ENCODE measurements at regions not wholly inside any gene's neighbourhood (a gene's known extent, or its start where the extent isn't known, plus 50 kb on each side); places are given as distances from the start of the nearest gene placed in this dataset.

GRCh38 chr4:32003548-32003947 is 1283.4 kb downstream of the PCDH7 start:
- DNase-seq (ENCODE audit: low spot score in 2 of 2) (no peak), ATAC-seq (replicated peaks; ENCODE audit: extremely low read depth, poor library complexity, severe bottlenecking) (no peak)
- Mint-ChIP-seq H3K9me3 (peaks cover 25% of the 10 kb centered on the region), H3K4me1 (no peaks in the 10 kb centered on the region), H3K4me3 (no peak overlapping the region), H3K36me3 (ENCODE audit: insufficient read depth) (no peaks in the 10 kb centered on the region), H3K27ac (ENCODE audit: low read depth) (no peak overlapping the region), H3K27me3 (no peaks in the 10 kb centered on the region)

- ATAC-seq (replicated peaks; ENCODE audit: extremely low read depth, poor library complexity, severe bottlenecking) = no peak
- Mint-ChIP-seq H3K27me3 (no peaks in the 10 kb centered on the region), H3K27ac (ENCODE audit: low read depth) (no peak overlapping the region), H3K36me3 (ENCODE audit: insufficient read depth) (no peaks in the 10 kb centered on the region), H3K4me1 (no peaks in the 10 kb centered on the region), H3K4me3 (no peak overlapping the region), H3K9me3 (peaks cover 31% of the 10 kb centered on the region)
- DNase-seq (ENCODE audit: low spot score in 2 of 2) = no peak
These were observed 1290.1 kb downstream of the PCDH7 start for GRCh38 chr4:32010221-32010620.

DNA sequence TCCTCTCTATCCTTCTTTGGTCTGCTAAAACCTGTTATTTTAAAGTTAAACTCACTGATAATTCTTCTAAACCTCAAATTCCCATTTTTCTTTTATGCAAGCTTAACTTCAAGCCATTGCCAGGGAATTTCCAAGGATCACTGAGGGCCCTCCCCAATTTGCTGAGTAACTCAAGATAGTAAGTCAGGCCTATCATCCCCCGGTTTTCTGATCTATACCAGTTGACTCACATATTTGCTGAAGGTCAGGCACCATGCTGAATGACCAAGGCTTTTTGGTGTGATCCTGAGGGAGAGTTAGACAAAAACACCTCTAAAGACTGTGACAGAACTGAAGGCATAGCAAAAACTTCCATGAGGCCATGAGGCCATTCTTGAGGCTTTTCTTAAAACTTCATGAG is 1301.9 kb downstream of the PCDH7 start:
- no peak overlapping the region for H3K27ac Mint-ChIP-seq (ENCODE audit: low read depth)
- no peaks in the 10 kb centered on the region for H3K27me3 Mint-ChIP-seq
- H3K9me3 Mint-ChIP-seq = peaks cover 23% of the 10 kb centered on the region
- H3K4me3 Mint-ChIP-seq = no peak overlapping the region
- no peaks in the 10 kb centered on the region for H3K4me1 Mint-ChIP-seq
- H3K36me3 Mint-ChIP-seq (ENCODE audit: insufficient read depth) = no peaks in the 10 kb centered on the region
- DNase-seq (ENCODE audit: low spot score in 2 of 2) (no peak), ATAC-seq (replicated peaks; ENCODE audit: extremely low read depth, poor library complexity, severe bottlenecking) (no peak)

- DNase-seq (ENCODE audit: low spot score in 2 of 2) (no peak), ATAC-seq (replicated peaks; ENCODE audit: extremely low read depth, poor library complexity, severe bottlenecking) (no peak)
- Mint-ChIP-seq H3K4me1 (no peaks in the 10 kb centered on the region), H3K27ac (ENCODE audit: low read depth) (no peak overlapping the region), H3K36me3 (ENCODE audit: insufficient read depth) (peaks cover 2% of the 10 kb centered on the region), H3K4me3 (no peak overlapping the region), H3K27me3 (no peaks in the 10 kb centered on the region), H3K9me3 (peaks cover 28% of the 10 kb centered on the region)
These were observed 1305.8 kb downstream of the PCDH7 start for GRCh38 chr4:32025851-32026459.

DNA sequence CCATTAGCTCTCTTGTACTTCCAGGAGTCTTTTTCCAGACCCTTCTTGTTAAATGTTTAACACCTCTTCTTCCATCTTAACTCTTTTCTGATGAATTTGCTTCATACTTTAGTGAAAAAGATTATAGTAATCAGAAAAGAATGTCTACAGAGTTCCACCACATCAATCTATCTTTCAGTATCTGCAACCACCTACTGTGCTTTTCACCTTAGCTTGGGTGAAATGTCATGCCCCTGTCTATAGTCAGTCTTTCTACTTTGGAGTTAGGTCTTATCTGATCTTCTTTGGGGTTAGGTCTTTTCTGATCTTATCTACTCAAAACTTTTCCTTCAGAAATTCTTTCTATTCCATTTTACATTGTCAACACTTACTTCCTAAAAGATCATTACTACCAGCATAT is 1310.2 kb downstream of the PCDH7 start:
- peaks cover 2% of the 10 kb centered on the region for H3K36me3 Mint-ChIP-seq (ENCODE audit: insufficient read depth)
- H3K27ac Mint-ChIP-seq (ENCODE audit: low read depth) = no peak overlapping the region
- no peaks in the 10 kb centered on the region for H3K27me3 Mint-ChIP-seq
- no peak overlapping the region for H3K4me3 Mint-ChIP-seq
- no peaks in the 10 kb centered on the region for H3K4me1 Mint-ChIP-seq
- DNase-seq (ENCODE audit: low spot score in 2 of 2) (no peak), ATAC-seq (replicated peaks; ENCODE audit: extremely low read depth, poor library complexity, severe bottlenecking) (no peak)
- H3K9me3 Mint-ChIP-seq = peaks cover 18% of the 10 kb centered on the region

DNA sequence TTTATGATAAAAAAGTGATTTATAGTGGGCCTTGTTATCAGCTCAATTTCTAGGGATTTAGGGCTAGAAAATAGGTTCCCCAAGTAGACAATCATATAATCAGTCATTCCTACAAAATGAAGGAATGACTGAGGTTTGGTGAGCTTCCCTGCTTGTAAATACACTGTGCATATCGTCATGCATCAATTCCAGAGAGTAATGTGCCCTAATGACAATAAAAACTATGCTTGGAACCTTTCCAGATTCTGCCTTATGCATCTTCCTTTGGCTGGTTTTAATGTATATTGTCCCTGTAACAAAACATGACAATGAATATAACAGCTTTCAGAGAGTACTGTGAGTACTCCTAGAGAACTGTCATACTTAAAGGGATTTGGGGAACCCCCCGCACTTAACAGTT is 1310.9 kb downstream of the PCDH7 start:
- peaks cover 2% of the 10 kb centered on the region for H3K36me3 Mint-ChIP-seq (ENCODE audit: insufficient read depth)

GRCh38 chr4:32032136-32032672 is 1312.0 kb downstream of the PCDH7 start:
- Mint-ChIP-seq H3K27ac (ENCODE audit: low read depth) (no peak overlapping the region), H3K4me3 (no peak overlapping the region), H3K4me1 (no peaks in the 10 kb centered on the region), H3K36me3 (ENCODE audit: insufficient read depth) (peaks cover 2% of the 10 kb centered on the region), H3K9me3 (peaks cover 22% of the 10 kb centered on the region), H3K27me3 (no peaks in the 10 kb centered on the region)
- no peak for DNase-seq (ENCODE audit: low spot score in 2 of 2)
- ATAC-seq (replicated peaks; ENCODE audit: extremely low read depth, poor library complexity, severe bottlenecking) = no peak

More for the DNA sequence above, 1310.9 kb downstream of the PCDH7 start:
- H3K4me3 Mint-ChIP-seq = no peak overlapping the region
- no peak overlapping the region for H3K27ac Mint-ChIP-seq (ENCODE audit: low read depth)
- no peaks in the 10 kb centered on the region for H3K4me1 Mint-ChIP-seq
- H3K9me3 Mint-ChIP-seq = peaks cover 14% of the 10 kb centered on the region
- DNase-seq (ENCODE audit: low spot score in 2 of 2) (no peak), ATAC-seq (replicated peaks; ENCODE audit: extremely low read depth, poor library complexity, severe bottlenecking) (no peak)
- no peaks in the 10 kb centered on the region for H3K27me3 Mint-ChIP-seq

GRCh38 chr4:32037399-32037798 is 1317.2 kb downstream of the PCDH7 start:
- H3K9me3 Mint-ChIP-seq = peaks cover 17% of the 10 kb centered on the region
- no peaks in the 10 kb centered on the region for H3K4me1 Mint-ChIP-seq
- no peak overlapping the region for H3K4me3 Mint-ChIP-seq
- no peaks in the 10 kb centered on the region for H3K27me3 Mint-ChIP-seq
- no peak for ATAC-seq (replicated peaks; ENCODE audit: extremely low read depth, poor library complexity, severe bottlenecking)
- DNase-seq (ENCODE audit: low spot score in 2 of 2) = no peak
- H3K27ac Mint-ChIP-seq (ENCODE audit: low read depth) = no peak overlapping the region
- H3K36me3 Mint-ChIP-seq (ENCODE audit: insufficient read depth) = no peaks in the 10 kb centered on the region

- ATAC-seq (replicated peaks; ENCODE audit: extremely low read depth, poor library complexity, severe bottlenecking) = no peak
- Mint-ChIP-seq H3K4me3 (no peak overlapping the region), H3K36me3 (ENCODE audit: insufficient read depth) (no peaks in the 10 kb centered on the region), H3K27me3 (no peaks in the 10 kb centered on the region), H3K27ac (ENCODE audit: low read depth) (no peak overlapping the region), H3K4me1 (no peaks in the 10 kb centered on the region), H3K9me3 (peaks cover 6% of the 10 kb centered on the region)
- DNase-seq (ENCODE audit: low spot score in 2 of 2) = no peak
These were observed 1322.5 kb downstream of the PCDH7 start for GRCh38 chr4:32042486-32043247.

GRCh38 chr4:32043248-32043633 is 1323.1 kb downstream of the PCDH7 start:
- no peak for ATAC-seq (replicated peaks; ENCODE audit: extremely low read depth, poor library complexity, severe bottlenecking)
- Mint-ChIP-seq H3K27me3 (no peaks in the 10 kb centered on the region), H3K9me3 (peaks cover 6% of the 10 kb centered on the region), H3K4me3 (no peak overlapping the region), H3K36me3 (ENCODE audit: insufficient read depth) (no peaks in the 10 kb centered on the region), H3K27ac (ENCODE audit: low read depth) (no peak overlapping the region), H3K4me1 (no peaks in the 10 kb centered on the region)
- no peak for DNase-seq (ENCODE audit: low spot score in 2 of 2)

DNA sequence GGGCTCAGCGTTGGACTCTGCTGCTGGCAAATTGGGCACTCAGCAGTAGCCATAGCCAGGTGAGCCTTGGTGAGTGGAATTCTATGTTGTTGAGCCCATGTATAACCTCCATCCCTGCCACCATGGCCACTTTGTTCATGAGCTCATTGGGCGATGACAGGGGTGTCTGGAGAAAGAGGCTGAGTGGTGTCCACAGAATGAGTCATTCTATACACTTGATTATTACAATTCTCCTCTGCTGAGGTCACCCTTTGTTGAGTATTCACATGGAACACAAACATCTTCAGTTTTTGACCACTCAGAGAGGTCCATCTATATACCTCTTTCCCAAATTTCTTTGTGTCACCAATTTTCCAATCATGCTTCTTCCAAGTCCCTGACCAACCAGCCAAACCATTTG is 1341.7 kb downstream of the PCDH7 start:
- Mint-ChIP-seq H3K27me3 (no peaks in the 10 kb centered on the region), H3K27ac (ENCODE audit: low read depth) (no peak overlapping the region), H3K4me3 (no peak overlapping the region), H3K36me3 (ENCODE audit: insufficient read depth) (no peaks in the 10 kb centered on the region), H3K9me3 (peaks cover 24% of the 10 kb centered on the region), H3K4me1 (no peaks in the 10 kb centered on the region)
- ATAC-seq (replicated peaks; ENCODE audit: extremely low read depth, poor library complexity, severe bottlenecking) (no peak), DNase-seq (ENCODE audit: low spot score in 2 of 2) (no peak)

GRCh38 chr4:32073542-32073941 is 1353.4 kb downstream of the PCDH7 start:
- no peak for DNase-seq (ENCODE audit: low spot score in 2 of 2)
- ATAC-seq (replicated peaks; ENCODE audit: extremely low read depth, poor library complexity, severe bottlenecking) = no peak
- H3K27ac Mint-ChIP-seq (ENCODE audit: low read depth) = no peak overlapping the region
- no peaks in the 10 kb centered on the region for H3K4me1 Mint-ChIP-seq
- H3K9me3 Mint-ChIP-seq = peaks cover 18% of the 10 kb centered on the region
- H3K27me3 Mint-ChIP-seq = no peaks in the 10 kb centered on the region
- no peak overlapping the region for H3K4me3 Mint-ChIP-seq
- H3K36me3 Mint-ChIP-seq (ENCODE audit: insufficient read depth) = peaks cover 3% of the 10 kb centered on the region

DNA sequence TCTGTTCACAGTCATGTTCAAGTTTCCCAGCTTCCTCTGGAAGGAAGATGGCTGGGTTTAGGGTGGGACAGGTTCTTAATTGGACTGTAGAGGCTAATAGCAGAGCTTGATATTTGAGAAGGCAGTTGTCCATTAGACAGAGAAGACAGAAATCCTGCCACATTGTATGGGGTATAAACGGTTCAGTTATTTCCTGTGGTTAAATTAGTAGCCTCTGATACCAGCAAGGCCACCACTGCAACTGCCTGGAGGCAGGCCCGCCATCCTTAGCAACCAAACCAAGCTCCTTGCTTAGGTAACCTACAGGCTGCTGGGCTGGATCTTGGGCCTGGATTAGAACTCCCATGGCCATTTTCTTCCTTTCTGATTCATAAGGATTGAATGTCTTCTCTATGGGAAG is 1367.0 kb downstream of the PCDH7 start:
- H3K36me3 Mint-ChIP-seq (ENCODE audit: insufficient read depth) = no peaks in the 10 kb centered on the region
- no peaks in the 10 kb centered on the region for H3K4me1 Mint-ChIP-seq
- H3K27ac Mint-ChIP-seq (ENCODE audit: low read depth) = no peak overlapping the region
- H3K27me3 Mint-ChIP-seq = no peaks in the 10 kb centered on the region
- H3K4me3 Mint-ChIP-seq = no peak overlapping the region
- DNase-seq (ENCODE audit: low spot score in 2 of 2) (no peak), ATAC-seq (replicated peaks; ENCODE audit: extremely low read depth, poor library complexity, severe bottlenecking) (no peak)
- H3K9me3 Mint-ChIP-seq = peaks cover 6% of the 10 kb centered on the region
